Mucosa of descending colon (tissue), 3 donors: ENCODE measurements at regions not wholly inside any gene's neighbourhood (a gene's known extent, or its start where the extent isn't known, plus 50 kb on each side); places are given as distances from the start of the nearest gene placed in this dataset.

Experiments
- ATAC-seq: fragments of 200-7000 bp; cut with Tn5 transposase; one replicate; pipeline ENCODE4 v1.9.1; 2020; ENCODE audit warnings: mild to moderate bottlenecking, moderate library complexity
- DNase-seq, 3 donors: peaks; one replicate each; pipeline ENCODE4 v3.0.0-alpha.2; 2020
- H3K36me3 ChIP-seq: fragments of 200-600 bp; one replicate; pipeline ENCODE4 v1.8.0; 2021; ENCODE audit warnings: low read depth, mild to moderate bottlenecking
- H3K4me1 ChIP-seq: fragments of 200-600 bp; one replicate; pipeline ENCODE4 v1.8.0; 2021; ENCODE audit warnings: low read depth, mild to moderate bottlenecking
- H3K4me3 ChIP-seq: fragments of 200-600 bp; one replicate; pipeline ENCODE4 v1.8.0; 2021; ENCODE audit warnings: mild to moderate bottlenecking
- H3K9me3 ChIP-seq: fragments of 200-600 bp; one replicate; pipeline ENCODE4 v1.8.0; 2021; ENCODE audit warnings: mild to moderate bottlenecking
- CTCF ChIP-seq: fragments of 200-600 bp; IDR thresholded peaks from one replicate; pipeline ENCODE4 v1.8.0; 2022; ENCODE audit warnings: antibody characterized with exemption, mild to moderate bottlenecking
- intact Hi-C, 2 donors: fragments of 100-400 bp; cut with DNase I in 1 of 2; cut with micrococcal nuclease in 1 of 2; formaldehyde crosslinking; loops; one replicate each; pipeline versions ENCODE4 v1.11.0 to v1.11.1; 2022; cut with DNase I, micrococcal nuclease
- donor health status: DM: no; HTN: no; CAD: no; lungs with moderate emphysema.
- donor health status: DM: no; HTN: no; CAD: no.
- donor health status: DM: no; HTN: yes; CAD: no.

- DNase-seq (no peak), ATAC-seq (no peak)
- peaks cover 22% of the 10 kb centered on the region for H3K9me3 ChIP-seq
- H3K4me3 ChIP-seq, result no peak overlapping the region
- no peak for TF ChIP-seq CTCF
- intact Hi-C loops, result no loop called here
- H3K4me1 ChIP-seq, result no peaks in the 10 kb centered on the region
- no peaks in the 10 kb centered on the region for H3K36me3 ChIP-seq
These were observed 878.5 kb upstream of the LRRC4C start for GRCh38 chr11:42337786-42338455.

- no peak for TF ChIP-seq CTCF
- ATAC-seq, result no peak
- intact Hi-C loops, result no loop called here
- DNase-seq, result peak in 1 of 3 donors; percentile 40
- no peaks in the 10 kb centered on the region for H3K4me1 ChIP-seq
- peaks cover 6% of the 10 kb centered on the region for H3K9me3 ChIP-seq
- no peaks in the 10 kb centered on the region for H3K36me3 ChIP-seq
- no peak overlapping the region for H3K4me3 ChIP-seq
These were observed 884.8 kb upstream of the LRRC4C start for GRCh38 chr11:42344204-42344792.

GRCh38 chr11:42345933-42346332, 886.5 kb upstream of the LRRC4C start:
- Histone ChIP-seq H3K4me3 (no peak overlapping the region), H3K36me3 (no peaks in the 10 kb centered on the region), H3K4me1 (no peaks in the 10 kb centered on the region), H3K9me3 (peaks cover 6% of the 10 kb centered on the region)
- no peak for TF ChIP-seq CTCF
- DNase-seq (no peak), ATAC-seq (no peak)
- intact Hi-C loops, result no loop called here

- no peak overlapping the region for H3K4me3 ChIP-seq
- ATAC-seq (no peak), DNase-seq (no peak)
- peaks cover 14% of the 10 kb centered on the region for H3K9me3 ChIP-seq
- intact Hi-C loops, result no loop called here
- TF ChIP-seq CTCF, result no peak
- H3K4me1 ChIP-seq, result no peaks in the 10 kb centered on the region
- H3K36me3 ChIP-seq, result no peaks in the 10 kb centered on the region
These were observed 904.2 kb upstream of the LRRC4C start for GRCh38 chr11:42363701-42364100.

GRCh38 chr11:42390116-42390515, 921.7 kb upstream of the API5 start:
- no peak for TF ChIP-seq CTCF
- no peak for DNase-seq
- ATAC-seq, result no peak
- no peaks in the 10 kb centered on the region for H3K4me1 ChIP-seq
- intact Hi-C loops, result no loop called here
- no peaks in the 10 kb centered on the region for H3K36me3 ChIP-seq
- H3K4me3 ChIP-seq, result no peak overlapping the region
- peaks cover 10% of the 10 kb centered on the region for H3K9me3 ChIP-seq
